Liver (tissue), 3 donors: ENCODE measurements at regions not wholly inside any gene's neighbourhood (a gene's known extent, or its start where the extent isn't known, plus 50 kb on each side); places are given as distances from the start of the nearest gene placed in this dataset.

ENCODE experiments used
- EGR1 ChIP-seq, 2 donors: IDR thresholded peaks; 2 replicates each; pipeline ENCODE4 v1.6.1; 2016 to 2018; ENCODE audit warnings: antibody characterized with exemption in 2 of 2, low read depth in 2 of 2
- FOXA1 ChIP-seq: IDR thresholded peaks from 2 replicates; pipeline ENCODE4 v1.6.1; 2016; ENCODE audit warnings: antibody characterized with exemption
- GABPA ChIP-seq, 2 donors: IDR thresholded peaks in 1 of 2; conservative IDR thresholded peaks in 1 of 2; 2 replicates each; pipeline ENCODE4 v1.6.1; 2016; ENCODE audit warnings: antibody characterized with exemption in 2 of 2, mild to moderate bottlenecking in 1 of 2, moderate library complexity in 1 of 2
- JUND ChIP-seq, 2 donors: IDR thresholded peaks; 2 replicates each; pipeline ENCODE4 v1.6.1; 2016; ENCODE audit warnings: antibody characterized with exemption in 2 of 2
- RAD21 ChIP-seq, 2 donors: IDR thresholded peaks; 2 replicates each; pipeline ENCODE4 v1.6.1; 2016; ENCODE audit warnings: antibody characterized with exemption in 2 of 2, mild to moderate bottlenecking in 2 of 2
- RXRA ChIP-seq, 2 donors: IDR thresholded peaks; 2 replicates each; pipeline ENCODE4 v1.6.1; 2017 to 2018; ENCODE audit warnings: antibody characterized with exemption in 2 of 2, mild to moderate bottlenecking in 1 of 2
- SP1 ChIP-seq: IDR thresholded peaks from 2 replicates; pipeline ENCODE4 v1.6.1; 2018; ENCODE audit warnings: antibody characterized with exemption, mild to moderate bottlenecking
- TAF1 ChIP-seq: conservative IDR thresholded peaks from 2 replicates; pipeline ENCODE4 v1.6.1; 2016; ENCODE audit warnings: antibody characterized with exemption, mild to moderate bottlenecking
- YY1 ChIP-seq: IDR thresholded peaks from 2 replicates; pipeline ENCODE4 v1.6.1; 2016; ENCODE audit warnings: antibody characterized with exemption, mild to moderate bottlenecking
- TF ChIP-seq, protein P1 (sequence below): fragments of 150-350 bp; IDR thresholded peaks from 2 replicates; pipeline ENCODE4 v1.5.1; 2017; ENCODE audit warnings: improper control_type of control experiment, low read depth, low read length; ENCODE audit not compliant: missing input control
- TF ChIP-seq, protein P2 (sequence below): IDR thresholded peaks from 2 replicates; pipeline ENCODE4 v1.6.1; 2016; ENCODE audit warnings: antibody characterized with exemption
- TF ChIP-seq, protein P3 (sequence below): IDR thresholded peaks from 2 replicates; pipeline ENCODE4 v1.6.1; 2016; ENCODE audit warnings: antibody characterized with exemption
- TF ChIP-seq, protein P4 (sequence below): IDR thresholded peaks from 2 replicates; pipeline ENCODE4 v1.6.1; 2016; ENCODE audit warnings: antibody characterized with exemption
- TF ChIP-seq, protein P5 (sequence below): IDR thresholded peaks from 2 replicates; pipeline ENCODE4 v1.6.1; 2016; ENCODE audit warnings: antibody characterized with exemption, mild to moderate bottlenecking
- donor health status: healthy.
- donor health status: healthy.

DNA sequence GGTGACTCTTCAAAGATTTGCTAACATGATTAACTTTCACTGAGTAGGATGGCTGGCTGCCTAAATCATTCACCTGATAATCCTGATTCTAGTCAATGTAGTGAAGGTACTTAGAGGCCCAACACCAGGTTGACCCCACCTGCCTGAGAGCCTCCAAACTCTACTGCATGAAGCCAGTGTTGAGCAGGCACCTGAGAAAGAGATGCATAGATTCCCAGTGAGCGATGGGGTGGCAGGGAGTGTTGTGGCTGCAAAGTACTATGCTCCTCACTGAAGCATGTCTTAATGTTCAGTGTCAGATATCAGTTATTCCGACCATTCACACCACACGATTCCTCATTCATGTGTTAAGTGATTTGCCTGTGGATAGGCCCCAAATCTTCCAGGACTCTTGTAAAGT, 804.4 kb downstream of the TLE4 start:
- TF ChIP-seq, protein P1, sequence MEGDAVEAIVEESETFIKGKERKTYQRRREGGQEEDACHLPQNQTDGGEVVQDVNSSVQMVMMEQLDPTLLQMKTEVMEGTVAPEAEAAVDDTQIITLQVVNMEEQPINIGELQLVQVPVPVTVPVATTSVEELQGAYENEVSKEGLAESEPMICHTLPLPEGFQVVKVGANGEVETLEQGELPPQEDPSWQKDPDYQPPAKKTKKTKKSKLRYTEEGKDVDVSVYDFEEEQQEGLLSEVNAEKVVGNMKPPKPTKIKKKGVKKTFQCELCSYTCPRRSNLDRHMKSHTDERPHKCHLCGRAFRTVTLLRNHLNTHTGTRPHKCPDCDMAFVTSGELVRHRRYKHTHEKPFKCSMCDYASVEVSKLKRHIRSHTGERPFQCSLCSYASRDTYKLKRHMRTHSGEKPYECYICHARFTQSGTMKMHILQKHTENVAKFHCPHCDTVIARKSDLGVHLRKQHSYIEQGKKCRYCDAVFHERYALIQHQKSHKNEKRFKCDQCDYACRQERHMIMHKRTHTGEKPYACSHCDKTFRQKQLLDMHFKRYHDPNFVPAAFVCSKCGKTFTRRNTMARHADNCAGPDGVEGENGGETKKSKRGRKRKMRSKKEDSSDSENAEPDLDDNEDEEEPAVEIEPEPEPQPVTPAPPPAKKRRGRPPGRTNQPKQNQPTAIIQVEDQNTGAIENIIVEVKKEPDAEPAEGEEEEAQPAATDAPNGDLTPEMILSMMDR: no peak
- TF ChIP-seq, protein P2, sequence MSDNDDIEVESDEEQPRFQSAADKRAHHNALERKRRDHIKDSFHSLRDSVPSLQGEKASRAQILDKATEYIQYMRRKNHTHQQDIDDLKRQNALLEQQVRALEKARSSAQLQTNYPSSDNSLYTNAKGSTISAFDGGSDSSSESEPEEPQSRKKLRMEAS: no peak
- TF ChIP-seq FOXA1 (no peak), GABPA (IDR thresholded peaks at IDR 0.05 in 1 of 2, conservative IDR thresholded peaks at IDR 0.05 in 1 of 2) (no peak), TAF1 (no peak), RXRA (IDR thresholded peaks at IDR 0.05) (no peak), YY1 (no peak), RAD21 (IDR thresholded peaks at IDR 0.05) (no peak), SP1 (no peak), JUND (IDR thresholded peaks at IDR 0.05) (no peak), EGR1 (IDR thresholded peaks at IDR 0.05; ENCODE audit: low read depth in 2 of 2) (no peak)
- TF ChIP-seq, protein P3, sequence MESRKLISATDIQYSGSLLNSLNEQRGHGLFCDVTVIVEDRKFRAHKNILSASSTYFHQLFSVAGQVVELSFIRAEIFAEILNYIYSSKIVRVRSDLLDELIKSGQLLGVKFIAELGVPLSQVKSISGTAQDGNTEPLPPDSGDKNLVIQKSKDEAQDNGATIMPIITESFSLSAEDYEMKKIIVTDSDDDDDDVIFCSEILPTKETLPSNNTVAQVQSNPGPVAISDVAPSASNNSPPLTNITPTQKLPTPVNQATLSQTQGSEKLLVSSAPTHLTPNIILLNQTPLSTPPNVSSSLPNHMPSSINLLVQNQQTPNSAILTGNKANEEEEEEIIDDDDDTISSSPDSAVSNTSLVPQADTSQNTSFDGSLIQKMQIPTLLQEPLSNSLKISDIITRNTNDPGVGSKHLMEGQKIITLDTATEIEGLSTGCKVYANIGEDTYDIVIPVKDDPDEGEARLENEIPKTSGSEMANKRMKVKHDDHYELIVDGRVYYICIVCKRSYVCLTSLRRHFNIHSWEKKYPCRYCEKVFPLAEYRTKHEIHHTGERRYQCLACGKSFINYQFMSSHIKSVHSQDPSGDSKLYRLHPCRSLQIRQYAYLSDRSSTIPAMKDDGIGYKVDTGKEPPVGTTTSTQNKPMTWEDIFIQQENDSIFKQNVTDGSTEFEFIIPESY: no peak
- TF ChIP-seq, protein P4, sequence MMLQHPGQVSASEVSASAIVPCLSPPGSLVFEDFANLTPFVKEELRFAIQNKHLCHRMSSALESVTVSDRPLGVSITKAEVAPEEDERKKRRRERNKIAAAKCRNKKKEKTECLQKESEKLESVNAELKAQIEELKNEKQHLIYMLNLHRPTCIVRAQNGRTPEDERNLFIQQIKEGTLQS: no peak
- TF ChIP-seq, protein P5, sequence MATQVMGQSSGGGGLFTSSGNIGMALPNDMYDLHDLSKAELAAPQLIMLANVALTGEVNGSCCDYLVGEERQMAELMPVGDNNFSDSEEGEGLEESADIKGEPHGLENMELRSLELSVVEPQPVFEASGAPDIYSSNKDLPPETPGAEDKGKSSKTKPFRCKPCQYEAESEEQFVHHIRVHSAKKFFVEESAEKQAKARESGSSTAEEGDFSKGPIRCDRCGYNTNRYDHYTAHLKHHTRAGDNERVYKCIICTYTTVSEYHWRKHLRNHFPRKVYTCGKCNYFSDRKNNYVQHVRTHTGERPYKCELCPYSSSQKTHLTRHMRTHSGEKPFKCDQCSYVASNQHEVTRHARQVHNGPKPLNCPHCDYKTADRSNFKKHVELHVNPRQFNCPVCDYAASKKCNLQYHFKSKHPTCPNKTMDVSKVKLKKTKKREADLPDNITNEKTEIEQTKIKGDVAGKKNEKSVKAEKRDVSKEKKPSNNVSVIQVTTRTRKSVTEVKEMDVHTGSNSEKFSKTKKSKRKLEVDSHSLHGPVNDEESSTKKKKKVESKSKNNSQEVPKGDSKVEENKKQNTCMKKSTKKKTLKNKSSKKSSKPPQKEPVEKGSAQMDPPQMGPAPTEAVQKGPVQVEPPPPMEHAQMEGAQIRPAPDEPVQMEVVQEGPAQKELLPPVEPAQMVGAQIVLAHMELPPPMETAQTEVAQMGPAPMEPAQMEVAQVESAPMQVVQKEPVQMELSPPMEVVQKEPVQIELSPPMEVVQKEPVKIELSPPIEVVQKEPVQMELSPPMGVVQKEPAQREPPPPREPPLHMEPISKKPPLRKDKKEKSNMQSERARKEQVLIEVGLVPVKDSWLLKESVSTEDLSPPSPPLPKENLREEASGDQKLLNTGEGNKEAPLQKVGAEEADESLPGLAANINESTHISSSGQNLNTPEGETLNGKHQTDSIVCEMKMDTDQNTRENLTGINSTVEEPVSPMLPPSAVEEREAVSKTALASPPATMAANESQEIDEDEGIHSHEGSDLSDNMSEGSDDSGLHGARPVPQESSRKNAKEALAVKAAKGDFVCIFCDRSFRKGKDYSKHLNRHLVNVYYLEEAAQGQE: no peak
